ENCODE measurements at regions not wholly inside any gene's neighbourhood (a gene's known extent, or its start where the extent isn't known, plus 50 kb on each side); places are given as distances from the start of the nearest gene placed in this dataset.

DNA sequence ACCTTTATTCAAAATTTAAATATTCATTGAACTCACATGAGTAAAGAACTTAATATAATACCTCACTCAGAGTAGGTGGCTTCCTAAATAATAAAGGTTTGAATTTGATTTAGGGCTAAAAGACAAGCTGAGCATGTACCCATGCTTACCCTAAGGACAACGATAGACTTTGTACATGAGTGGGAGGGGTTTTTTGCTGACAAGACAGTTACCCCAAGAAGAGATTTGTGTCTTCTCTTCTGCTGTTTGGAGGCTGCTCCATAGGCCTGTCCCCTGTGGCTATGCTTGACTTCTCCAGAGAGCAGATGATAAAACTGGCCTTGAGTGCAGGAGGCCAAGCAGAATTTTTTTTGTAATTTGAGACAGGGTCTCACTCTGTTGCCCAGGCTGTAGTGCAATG is 383.9 kb downstream of the TMEM182 start:
- H3K9me3 Mint-ChIP-seq, result no peaks in the 10 kb centered on the region
- TF ChIP-seq, protein P1, sequence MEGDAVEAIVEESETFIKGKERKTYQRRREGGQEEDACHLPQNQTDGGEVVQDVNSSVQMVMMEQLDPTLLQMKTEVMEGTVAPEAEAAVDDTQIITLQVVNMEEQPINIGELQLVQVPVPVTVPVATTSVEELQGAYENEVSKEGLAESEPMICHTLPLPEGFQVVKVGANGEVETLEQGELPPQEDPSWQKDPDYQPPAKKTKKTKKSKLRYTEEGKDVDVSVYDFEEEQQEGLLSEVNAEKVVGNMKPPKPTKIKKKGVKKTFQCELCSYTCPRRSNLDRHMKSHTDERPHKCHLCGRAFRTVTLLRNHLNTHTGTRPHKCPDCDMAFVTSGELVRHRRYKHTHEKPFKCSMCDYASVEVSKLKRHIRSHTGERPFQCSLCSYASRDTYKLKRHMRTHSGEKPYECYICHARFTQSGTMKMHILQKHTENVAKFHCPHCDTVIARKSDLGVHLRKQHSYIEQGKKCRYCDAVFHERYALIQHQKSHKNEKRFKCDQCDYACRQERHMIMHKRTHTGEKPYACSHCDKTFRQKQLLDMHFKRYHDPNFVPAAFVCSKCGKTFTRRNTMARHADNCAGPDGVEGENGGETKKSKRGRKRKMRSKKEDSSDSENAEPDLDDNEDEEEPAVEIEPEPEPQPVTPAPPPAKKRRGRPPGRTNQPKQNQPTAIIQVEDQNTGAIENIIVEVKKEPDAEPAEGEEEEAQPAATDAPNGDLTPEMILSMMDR (conservative IDR thresholded peaks at IDR 0.05), result no peak
- DNase-seq (ENCODE audit: extremely low spot score, unreplicated experiment), result no peak
- H3K4me1 Mint-ChIP-seq (ENCODE audit: unreplicated experiment), result no peaks in the 10 kb centered on the region
- H3K27me3 Mint-ChIP-seq, result no peaks in the 10 kb centered on the region
- no peak overlapping the region for H3K4me3 Mint-ChIP-seq
- H3K36me3 Mint-ChIP-seq, result no peaks in the 10 kb centered on the region
- no peak overlapping the region for H3K27ac Mint-ChIP-seq

DNA sequence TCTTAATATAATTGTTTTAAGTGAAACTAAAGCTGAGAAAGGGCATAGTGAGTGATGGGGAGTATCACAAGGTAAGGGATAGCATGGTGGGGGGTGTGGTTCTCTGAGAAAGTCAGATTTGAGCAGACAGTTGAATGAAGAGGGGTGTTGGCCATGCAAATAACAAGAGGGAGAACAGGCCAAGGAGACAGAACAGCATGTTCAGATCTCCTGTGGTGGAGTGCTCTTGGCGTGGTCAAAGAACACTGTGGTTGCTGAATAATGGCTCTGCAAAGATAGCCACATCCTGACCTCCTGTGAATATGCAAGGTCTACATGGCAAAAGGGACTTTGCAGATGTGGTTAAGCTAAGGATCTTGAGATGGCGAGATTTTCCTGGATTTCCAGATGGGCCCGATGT is 389.2 kb downstream of the TMEM182 start:
- Mint-ChIP-seq H3K4me1 (ENCODE audit: unreplicated experiment) (no peaks in the 10 kb centered on the region), H3K4me3 (no peak overlapping the region), H3K27ac (no peak overlapping the region), H3K36me3 (no peaks in the 10 kb centered on the region), H3K27me3 (peaks cover 16% of the 10 kb centered on the region), H3K9me3 (peaks cover 4% of the 10 kb centered on the region)
- DNase-seq (ENCODE audit: extremely low spot score, unreplicated experiment), result no peak
- TF ChIP-seq, protein P1 (conservative IDR thresholded peaks at IDR 0.05), result no peak

DNA sequence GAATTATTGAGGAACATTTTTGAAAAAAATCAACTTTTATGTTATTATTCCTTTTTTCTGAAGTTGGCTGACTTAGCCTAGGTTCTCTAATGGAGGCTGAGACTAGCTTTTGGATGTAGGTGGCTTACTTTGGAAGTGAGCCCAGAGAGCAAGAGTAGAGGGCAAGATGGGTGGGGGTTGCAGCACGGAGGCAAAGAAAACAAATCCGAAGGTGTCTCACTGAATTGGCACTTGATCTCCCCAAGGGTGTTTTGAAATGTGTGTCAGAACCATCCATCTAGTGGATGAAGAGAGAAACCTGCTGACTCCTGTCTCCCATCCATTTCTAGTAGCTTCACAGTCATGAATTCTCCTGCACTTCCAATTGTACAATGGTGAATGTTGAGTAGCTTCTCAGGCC is 390.7 kb downstream of the TMEM182 start:
- H3K27ac Mint-ChIP-seq, result no peak overlapping the region

DNA sequence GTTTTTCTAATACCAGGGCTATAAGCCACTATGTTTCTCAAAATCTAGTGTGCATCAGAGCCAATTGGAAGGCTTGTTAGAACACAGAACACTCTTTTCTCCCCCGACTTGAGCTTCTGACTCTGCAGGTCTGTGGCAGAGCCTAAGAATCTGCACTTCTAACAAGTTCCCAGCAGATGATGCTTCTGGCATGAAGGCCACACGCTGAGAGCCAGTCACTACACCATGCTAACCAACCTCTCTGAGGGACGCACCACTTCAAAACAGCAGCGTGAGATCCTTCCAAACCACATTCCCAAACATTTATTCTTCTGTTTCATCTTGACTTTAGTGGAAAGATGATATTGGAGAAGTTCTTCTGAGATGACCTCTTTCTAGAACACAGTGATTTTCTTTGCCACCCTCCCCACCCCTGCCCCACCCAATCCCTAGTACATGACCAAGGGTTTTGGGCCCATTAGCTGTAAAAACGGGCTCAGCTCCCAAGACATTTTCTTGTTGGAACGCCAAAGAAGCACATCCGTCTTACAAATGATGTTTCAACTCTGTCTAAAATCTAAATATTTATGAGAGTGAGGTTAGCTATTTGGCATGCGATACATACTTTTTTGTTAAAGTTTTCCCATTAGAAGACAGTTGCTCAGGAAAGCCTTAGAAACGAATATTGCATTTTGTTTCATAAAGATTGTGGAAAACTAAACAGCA is 391.9 kb downstream of the TMEM182 start:
- TF ChIP-seq, protein P1 (conservative IDR thresholded peaks at IDR 0.05), result no peak
- Mint-ChIP-seq H3K27ac (no peak overlapping the region), H3K27me3 (peaks cover 33% of the 10 kb centered on the region), H3K4me3 (no peak overlapping the region), H3K36me3 (no peaks in the 10 kb centered on the region), H3K9me3 (peaks cover 4% of the 10 kb centered on the region), H3K4me1 (ENCODE audit: unreplicated experiment) (no peaks in the 10 kb centered on the region)
- DNase-seq (ENCODE audit: extremely low spot score, unreplicated experiment), result no peak

More for the DNA sequence above, 390.7 kb downstream of the TMEM182 start:
- Mint-ChIP-seq H3K4me1 (ENCODE audit: unreplicated experiment) (no peaks in the 10 kb centered on the region), H3K4me3 (no peak overlapping the region), H3K27me3 (peaks cover 27% of the 10 kb centered on the region), H3K9me3 (peaks cover 4% of the 10 kb centered on the region), H3K36me3 (no peaks in the 10 kb centered on the region)
- TF ChIP-seq, protein P1 (conservative IDR thresholded peaks at IDR 0.05), result no peak
- no peak for DNase-seq (ENCODE audit: extremely low spot score, unreplicated experiment)

DNA sequence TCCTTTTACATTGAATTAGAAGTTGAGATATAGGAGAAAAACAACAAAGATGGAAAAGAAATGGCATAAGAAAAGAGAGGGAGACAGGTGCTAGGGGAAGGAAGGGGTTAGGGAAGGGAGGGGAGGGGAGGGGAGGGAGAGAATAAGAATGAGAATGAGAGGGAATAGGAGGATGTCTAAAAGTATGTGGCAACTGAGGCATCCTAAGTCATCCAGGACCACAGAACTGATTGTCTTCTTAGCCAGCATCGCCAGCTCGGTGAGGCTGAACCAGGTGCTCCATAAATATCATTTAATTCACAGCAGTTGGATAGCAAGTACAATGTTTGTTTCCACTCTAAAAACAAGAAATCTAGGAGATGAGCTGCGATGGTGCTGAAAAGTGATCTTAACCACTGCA is 393.5 kb downstream of the TMEM182 start:
- DNase-seq (ENCODE audit: extremely low spot score, unreplicated experiment), result no peak
- Mint-ChIP-seq H3K9me3 (peaks cover 4% of the 10 kb centered on the region), H3K4me3 (no peak overlapping the region), H3K27ac (no peak overlapping the region), H3K4me1 (ENCODE audit: unreplicated experiment) (no peaks in the 10 kb centered on the region), H3K36me3 (no peaks in the 10 kb centered on the region), H3K27me3 (peaks cover 49% of the 10 kb centered on the region)
- TF ChIP-seq, protein P1 (conservative IDR thresholded peaks at IDR 0.05), result no peak

Data from type B pancreatic cell (in vitro differentiated cells).